GM23338 (cell line): ENCODE measurements at regions not wholly inside any gene's neighbourhood (a gene's known extent, or its start where the extent isn't known, plus 50 kb on each side); places are given as distances from the start of the nearest gene placed in this dataset.

ENCODE experiments used
- ATAC-seq: fragments of 200-7000 bp; cut with Tn5 transposase; 3 replicates; pipeline ENCODE4 v1.9.1; 2020
- DNase-seq: peaks from one replicate; pipeline ENCODE4 v3.0.0-alpha.2; 2015; ENCODE audit warnings: low spot score
- H2AFZ ChIP-seq: fragments of 200-600 bp; sonication (generic); 2 replicates; pipeline ENCODE4 v1.8.0; 2016; ENCODE audit warnings: antibody characterized with exemption, mild to moderate bottlenecking, moderate library complexity
- H3F3A ChIP-seq: fragments of 200-600 bp; sonication (generic); replicated peaks from 2 replicates; pipeline ENCODE4 v1.8.0; 2017; ENCODE audit warnings: antibody characterized with exemption, mixed run types, low read depth
- H3K27ac ChIP-seq: fragments of 200-600 bp; sonication (generic); 2 replicates; pipeline ENCODE4 v1.6.1; 2016; ENCODE audit warnings: low read depth
- H3K27me3 ChIP-seq: fragments of 200-600 bp; sonication (generic); 2 replicates; pipeline ENCODE4 v1.8.0; 2016; ENCODE audit warnings: mild to moderate bottlenecking, mixed run types, moderate library complexity; ENCODE audit not compliant: insufficient read depth
- H3K36me3 ChIP-seq: fragments of 200-600 bp; sonication (generic); 2 replicates; pipeline ENCODE4 v1.8.0; 2016; ENCODE audit warnings: mild to moderate bottlenecking; ENCODE audit not compliant: insufficient read depth
- H3K4me1 ChIP-seq: fragments of 200-600 bp; sonication (generic); 2 replicates; pipeline ENCODE4 v1.8.0; 2016; ENCODE audit warnings: mild to moderate bottlenecking, moderate library complexity; ENCODE audit not compliant: insufficient read depth
- H3K4me2 ChIP-seq: fragments of 200-600 bp; sonication (generic); 2 replicates; pipeline ENCODE4 v1.7.1; 2017; ENCODE audit warnings: mixed run types
- H3K4me3 ChIP-seq: fragments of 200-600 bp; sonication (generic); 2 replicates; pipeline ENCODE4 v1.6.1; 2016; ENCODE audit warnings: mixed run types
- H3K79me2 ChIP-seq: fragments of 200-600 bp; sonication (generic); replicated peaks from 2 replicates; pipeline ENCODE4 v1.8.0; 2017; ENCODE audit warnings: mild to moderate bottlenecking; ENCODE audit not compliant: insufficient read depth
- H3K9me2 ChIP-seq: fragments of 200-600 bp; sonication (generic); 2 replicates; pipeline ENCODE4 v1.8.0; 2017; ENCODE audit not compliant: insufficient read depth
- H4K20me1 ChIP-seq: fragments of 200-600 bp; sonication (generic); replicated peaks from 2 replicates; pipeline ENCODE4 v1.8.0; 2017; ENCODE audit warnings: mild to moderate bottlenecking; ENCODE audit not compliant: insufficient read depth
- H3K27ac Mint-ChIP-seq: 2 replicates; pipeline ENCODE4 v1.8.0; 2020; ENCODE audit warnings: inconsistent platforms, mild to moderate bottlenecking, moderate library complexity, mixed read lengths
- H3K27me3 Mint-ChIP-seq: 3 replicates; pipeline ENCODE4 v1.8.0; 2022; ENCODE audit warnings: low read depth, mild to moderate bottlenecking, moderate library complexity, mixed read lengths, inconsistent platforms; ENCODE audit not compliant: insufficient read depth, poor library complexity
- H3K36me3 Mint-ChIP-seq: 3 replicates; pipeline ENCODE4 v1.8.0; 2021; ENCODE audit warnings: low read depth, mild to moderate bottlenecking, inconsistent platforms, moderate library complexity, mixed read lengths
- H3K4me1 Mint-ChIP-seq: 3 replicates; pipeline ENCODE4 v1.8.0; 2020; ENCODE audit warnings: mild to moderate bottlenecking, inconsistent platforms, mixed read lengths
- H3K4me3 Mint-ChIP-seq: 3 replicates; pipeline ENCODE4 v1.8.0; 2021; ENCODE audit warnings: moderate library complexity, mild to moderate bottlenecking, inconsistent platforms, mixed read lengths
- H3K9me3 Mint-ChIP-seq: 3 replicates; pipeline ENCODE4 v1.8.0; 2020; ENCODE audit warnings: moderate library complexity, mild to moderate bottlenecking, inconsistent platforms, mixed read lengths
- CREB1 ChIP-seq: fragments of 250-450 bp; sonication (Bioruptor Pico); IDR thresholded peaks from 2 replicates; pipeline ENCODE4 v1.5.0; 2020; ENCODE audit warnings: low read depth, mild to moderate bottlenecking, moderate library complexity
- ETS1 ChIP-seq: IDR thresholded peaks from 2 replicates; pipeline ENCODE4 v1.6.1; 2016; ENCODE audit warnings: antibody characterized with exemption
- EZH2 ChIP-seq: fragments of 200-600 bp; sonication (generic); IDR thresholded peaks from one replicate; pipeline ENCODE4 v1.8.0; 2017; ENCODE audit warnings: antibody characterized with exemption, mild to moderate bottlenecking, low read depth; ENCODE audit not compliant: unreplicated experiment
- EZH2phosphoT487 ChIP-seq: fragments of 200-600 bp; sonication (generic); IDR thresholded peaks from one replicate; pipeline ENCODE4 v1.8.1; 2018; ENCODE audit warnings: antibody characterized with exemption; ENCODE audit not compliant: unreplicated experiment
- JUNB ChIP-seq: IDR thresholded peaks from one replicate; pipeline ENCODE4 v1.6.1; 2016; ENCODE audit warnings: antibody characterized with exemption; ENCODE audit not compliant: unreplicated experiment
- NANOG ChIP-seq: IDR thresholded peaks from 2 replicates; pipeline ENCODE4 v1.6.1; 2016; ENCODE audit warnings: antibody characterized with exemption, borderline replicate concordance
- REST ChIP-seq: IDR thresholded peaks from one replicate; pipeline ENCODE4 v1.6.1; 2018; ENCODE audit warnings: antibody characterized with exemption; ENCODE audit not compliant: unreplicated experiment
- STAT1 ChIP-seq: IDR thresholded peaks from one replicate; pipeline ENCODE4 v1.6.1; 2016; ENCODE audit warnings: antibody characterized with exemption; ENCODE audit not compliant: unreplicated experiment

GRCh38 chr5:36521219-36521618 lies 85.2 kb upstream of the SLC1A3 start (continued):
- TF ChIP-seq ETS1 (no peak), REST (no peak), CREB1 (no peak)

- Mint-ChIP-seq H3K36me3 (no peaks in the 10 kb centered on the region), H3K27me3 (peaks cover 2% of the 10 kb centered on the region), H3K4me3 (no peak overlapping the region), H3K9me3 (no peaks in the 10 kb centered on the region), H3K4me1 (peaks cover 4% of the 10 kb centered on the region), H3K27ac (no peak overlapping the region)
- Histone ChIP-seq H3F3A (no peaks in the 10 kb centered on the region), H3K79me2 (no peaks in the 10 kb centered on the region), H3K4me2 (no peak overlapping the region), H3K36me3 (no peaks in the 10 kb centered on the region), H3K9me2 (peaks cover 10% of the 10 kb centered on the region), H3K27me3 (no peaks in the 10 kb centered on the region), H3K4me3 (no peak overlapping the region), H2AFZ (peak overlapping the region; percentile 39; the same call in 1 of the 2 replicates), H3K4me1 (no peaks in the 10 kb centered on the region), H4K20me1 (no peaks in the 10 kb centered on the region), H3K27ac (no peak overlapping the region)
- TF ChIP-seq STAT1 (no peak), EZH2phosphoT487 (no peak), NANOG (no peak), EZH2 (no peak), REST (no peak), JUNB (no peak)
- peak; percentile 61 for ATAC-seq
- no peak for DNase-seq
These were observed 84.3 kb upstream of the SLC1A3 start for GRCh38 chr5:36521838-36522745.
